ENCODE measurements at regions not wholly inside any gene's neighbourhood (a gene's known extent, or its start where the extent isn't known, plus 50 kb on each side); places are given as distances from the start of the nearest gene placed in this dataset.

GRCh38 chr2:146807568-146808168 is 1037.2 kb upstream of the ACVR2A start:
- no peak for DNase-seq (ENCODE audit: low spot score)

DNA sequence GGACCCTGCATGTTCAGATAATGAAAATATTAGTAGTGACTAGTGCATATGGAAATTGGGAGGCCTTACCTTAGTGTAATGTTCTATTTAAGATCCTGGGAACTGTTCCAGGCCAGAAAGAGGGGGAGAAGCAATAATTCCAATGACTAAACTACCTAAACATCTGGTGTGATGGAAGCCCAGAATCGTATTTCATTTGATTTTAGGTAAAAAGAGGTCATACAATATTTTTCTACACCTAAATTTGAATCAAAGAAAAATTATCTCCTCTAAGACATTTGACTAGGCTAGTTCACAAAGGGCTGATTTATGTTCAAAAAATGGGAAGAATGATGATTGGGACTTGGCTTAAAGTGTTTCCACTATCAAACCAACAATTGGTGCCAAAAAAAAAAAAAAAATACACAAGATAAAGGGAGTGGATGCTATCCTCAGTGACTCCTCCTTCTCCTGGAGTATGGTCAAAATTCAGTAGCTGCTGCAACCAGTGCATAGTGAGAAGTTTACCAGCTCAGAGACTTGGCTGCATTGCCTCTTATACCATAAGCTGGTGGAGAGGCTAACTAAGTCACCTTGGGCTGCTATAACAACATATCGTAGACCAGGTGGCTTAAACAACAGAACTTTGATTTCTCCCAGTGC is 1038.3 kb upstream of the ACVR2A start:
- DNase-seq (ENCODE audit: low spot score), result no peak

GRCh38 chr2:146804288-146804687 is 1040.5 kb upstream of the ACVR2A start:
- DNase-seq (ENCODE audit: low spot score), result no peak

- DNase-seq (ENCODE audit: low spot score), result no peak
Observed at GRCh38 chr2:146801886-146802285, 1042.9 kb upstream of the ACVR2A start.

DNA sequence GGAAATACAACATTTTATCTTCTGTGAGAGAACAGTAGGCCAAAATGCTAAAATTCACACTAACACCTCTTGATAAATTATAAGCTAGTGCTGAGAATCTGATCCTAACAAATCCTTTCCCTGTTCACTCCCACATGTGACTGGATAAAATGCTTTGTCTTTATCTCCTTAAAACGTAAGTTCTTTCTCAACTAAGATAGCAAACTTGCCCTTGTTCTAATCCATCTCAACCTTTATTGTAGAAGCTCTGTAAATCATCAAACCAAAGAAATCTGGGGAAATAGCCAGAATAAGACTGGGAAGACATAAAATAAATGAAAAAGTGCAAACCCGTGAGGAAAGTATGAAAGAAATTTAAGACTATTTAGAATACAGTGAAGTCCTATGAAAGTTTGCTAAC is 1058.4 kb upstream of the ACVR2A start:
- DNase-seq (ENCODE audit: low spot score), result no peak

- DNase-seq (ENCODE audit: low spot score), result no peak
Observed at GRCh38 chr2:146785101-146785500, 1059.7 kb upstream of the ACVR2A start.

GRCh38 chr2:146784602-146785001 is 1060.2 kb upstream of the ACVR2A start:
- DNase-seq (ENCODE audit: low spot score), result no peak

GRCh38 chr2:146777181-146777580 is 1067.6 kb upstream of the ACVR2A start:
- DNase-seq (ENCODE audit: low spot score), result no peak

GRCh38 chr2:146776596-146776995 is 1068.2 kb upstream of the ACVR2A start:
- no peak for DNase-seq (ENCODE audit: low spot score)

DNA sequence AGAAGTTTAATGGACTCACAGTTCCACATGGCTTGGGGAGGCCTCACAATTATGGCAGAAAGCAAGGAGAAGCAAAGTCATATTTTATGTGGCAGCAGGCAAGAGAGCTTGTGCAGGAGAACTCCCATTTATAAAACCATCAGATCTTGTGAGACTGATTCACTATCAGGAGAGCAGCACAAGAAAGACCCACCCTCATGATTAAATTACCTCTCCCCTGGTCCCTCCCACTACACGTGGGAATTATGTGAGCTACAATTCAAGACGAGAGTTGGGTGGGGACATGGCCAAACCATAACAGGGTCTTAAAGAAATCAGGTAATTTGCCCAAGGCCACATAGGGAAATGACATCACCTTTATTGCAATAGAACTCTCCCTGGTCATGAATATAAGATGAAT is 1073.3 kb upstream of the ACVR2A start:
- no peak for DNase-seq (ENCODE audit: low spot score)

- DNase-seq (ENCODE audit: low spot score), result no peak
Observed at GRCh38 chr2:146764301-146764700, 1080.5 kb upstream of the ACVR2A start.

DNA sequence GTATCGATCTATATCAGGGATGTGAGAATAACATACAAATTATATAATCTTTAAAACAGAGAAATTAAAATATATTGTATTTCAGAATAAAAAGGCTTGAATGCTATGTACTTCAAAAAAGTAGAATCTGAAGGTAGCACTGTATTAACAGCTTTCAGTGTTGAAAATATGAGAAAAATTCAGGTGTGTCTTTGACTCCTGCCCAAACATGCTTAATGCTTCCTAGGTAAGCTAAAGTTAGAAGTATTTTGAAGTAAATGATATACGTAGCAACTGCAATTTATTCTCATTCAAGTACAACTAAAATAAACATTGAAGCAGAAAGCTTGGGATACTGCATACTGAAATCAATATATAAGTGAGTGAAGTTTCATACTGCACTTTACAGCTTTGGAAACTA is 1082.0 kb upstream of the ACVR2A start:
- DNase-seq (ENCODE audit: low spot score), result no peak

DNA sequence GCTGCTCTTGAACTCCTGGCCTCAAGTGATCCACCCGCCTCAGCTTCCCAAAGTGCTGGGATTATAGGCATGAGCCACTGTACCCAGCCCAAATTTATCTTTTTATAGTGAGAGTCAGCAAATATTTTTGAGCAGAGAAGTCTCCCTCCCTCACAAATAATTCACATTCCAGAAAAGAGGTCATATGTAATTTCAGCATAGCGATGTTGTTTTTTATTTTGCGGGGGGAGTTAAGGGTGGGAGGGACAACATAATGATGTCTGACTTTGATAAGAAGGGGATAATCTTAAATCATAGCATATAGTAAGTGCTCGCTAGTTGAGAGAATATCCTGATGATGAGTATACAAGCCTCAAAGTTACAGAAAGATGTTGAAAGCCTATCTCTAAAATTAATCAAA is 1090.2 kb upstream of the ACVR2A start:
- no peak for DNase-seq (ENCODE audit: low spot score)

DNA sequence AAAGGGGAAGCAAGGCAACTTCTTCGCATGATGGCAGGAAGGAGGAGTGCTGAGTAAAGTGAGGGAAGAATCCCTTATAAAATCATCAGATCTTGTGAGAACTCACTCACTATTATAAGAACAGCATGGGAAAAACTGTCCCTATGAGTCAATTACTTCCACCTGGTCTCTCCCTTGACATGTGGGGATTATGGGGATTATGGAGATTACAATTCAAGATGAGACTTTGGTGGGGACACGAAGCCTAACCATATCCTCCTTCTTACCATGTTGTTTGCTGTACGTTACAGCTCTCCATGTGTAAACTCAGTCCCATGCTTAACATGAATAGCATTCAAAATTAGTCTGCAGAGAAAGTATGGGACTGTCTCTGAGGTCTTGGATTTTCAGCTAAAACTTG is 1096.8 kb upstream of the ACVR2A start:
- no peak for DNase-seq (ENCODE audit: low spot score)

DNA sequence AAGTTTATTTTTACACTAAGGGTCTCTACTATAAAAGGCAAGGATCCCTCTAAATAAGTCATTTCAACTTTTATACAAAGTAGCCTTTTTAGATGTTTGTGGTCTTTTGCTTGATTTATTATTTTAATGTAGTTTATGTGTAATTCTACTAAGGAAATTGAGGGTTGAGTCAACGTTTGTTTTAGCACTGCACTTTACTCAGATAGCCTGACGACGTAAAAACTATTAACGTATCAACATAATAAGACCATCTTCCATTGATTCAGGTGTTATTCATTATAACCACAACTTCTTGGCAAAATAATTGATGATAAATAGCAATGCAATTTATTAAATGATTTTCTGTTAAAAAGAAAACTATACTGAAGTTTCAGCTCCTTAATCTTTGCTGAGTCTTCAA is 1103.6 kb upstream of the ACVR2A start:
- no peak for DNase-seq (ENCODE audit: low spot score)

GRCh38 chr2:146734821-146735190 is 1110.0 kb upstream of the ACVR2A start:
- DNase-seq (ENCODE audit: low spot score), result no peak

DNA sequence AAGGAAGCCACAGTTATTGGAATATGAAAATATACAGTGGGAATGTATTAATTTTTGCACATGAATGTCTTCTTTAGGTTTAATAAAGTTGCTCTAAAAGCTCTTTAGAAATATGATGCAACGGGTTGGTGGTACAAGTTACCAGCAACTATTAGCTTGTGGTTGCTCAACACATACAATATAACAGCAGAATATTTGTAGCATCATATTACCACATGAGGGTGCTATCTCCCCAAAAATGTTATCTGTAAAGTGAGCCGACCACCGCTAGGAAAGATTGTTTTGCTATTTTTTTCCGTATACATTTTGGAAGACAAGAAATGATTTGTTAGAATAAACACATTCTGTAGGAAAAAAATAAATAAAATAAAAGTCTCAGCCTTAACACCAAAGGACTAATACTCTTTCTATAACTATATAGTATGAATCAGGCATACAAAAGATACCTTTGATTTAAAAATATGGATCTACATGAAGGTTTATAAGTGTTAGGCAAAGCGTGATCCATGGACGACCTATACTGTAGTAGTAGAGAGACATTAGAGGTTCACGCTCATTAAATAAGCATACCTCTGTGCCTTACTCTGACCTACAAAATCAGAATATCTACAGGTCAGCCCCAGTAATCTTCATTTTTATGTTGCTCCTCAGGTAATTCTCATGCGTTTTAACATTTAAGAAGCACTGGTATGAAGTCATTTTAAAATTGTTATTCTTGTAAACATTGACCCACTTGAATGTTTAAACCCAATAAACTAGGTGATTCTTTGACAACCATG is 1110.6 kb upstream of the ACVR2A start:
- no peak for DNase-seq (ENCODE audit: low spot score)

DNA sequence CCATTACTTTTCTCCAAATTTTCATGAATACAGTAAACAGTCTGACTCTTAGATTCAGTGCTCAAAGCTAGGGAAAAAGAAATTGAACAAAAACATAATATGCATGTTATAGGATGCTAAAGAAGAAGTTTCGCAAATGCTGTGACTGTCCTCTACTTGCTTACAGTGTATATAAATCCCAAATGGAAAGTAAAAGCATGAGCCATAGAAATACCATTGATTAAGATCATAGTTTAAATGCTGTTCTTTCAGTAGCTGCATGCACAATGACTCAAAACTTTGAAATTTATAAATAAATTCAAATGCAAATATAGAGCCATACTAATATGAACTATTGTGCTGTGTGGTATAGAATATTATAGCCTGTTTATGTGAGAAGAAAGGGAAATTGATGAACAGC is 1113.9 kb upstream of the ACVR2A start:
- no peak for DNase-seq (ENCODE audit: low spot score)

DNA sequence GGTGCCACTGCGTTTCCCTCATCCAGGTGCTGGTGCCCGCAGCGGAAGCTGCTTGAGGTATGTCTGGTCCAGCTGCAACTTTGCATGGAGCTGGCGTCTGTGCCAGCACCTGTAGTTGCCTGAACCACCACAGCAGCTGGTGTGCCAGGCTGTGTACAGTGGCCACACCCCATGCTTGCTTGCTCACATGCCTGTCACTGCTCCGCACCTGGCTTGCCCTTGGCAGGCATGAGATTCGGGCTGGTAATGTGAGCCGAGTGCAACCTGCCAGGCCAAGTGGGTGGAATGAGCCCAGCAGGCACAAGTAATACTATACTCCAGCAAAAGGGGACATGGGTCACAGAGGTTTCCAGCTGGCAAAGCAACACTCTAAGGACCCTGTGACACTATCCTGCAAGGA is 1123.3 kb upstream of the ACVR2A start:
- DNase-seq (ENCODE audit: low spot score), result no peak

- no peak for DNase-seq (ENCODE audit: low spot score)
Observed at GRCh38 chr2:146720170-146720569, 1124.7 kb upstream of the ACVR2A start.

DNA sequence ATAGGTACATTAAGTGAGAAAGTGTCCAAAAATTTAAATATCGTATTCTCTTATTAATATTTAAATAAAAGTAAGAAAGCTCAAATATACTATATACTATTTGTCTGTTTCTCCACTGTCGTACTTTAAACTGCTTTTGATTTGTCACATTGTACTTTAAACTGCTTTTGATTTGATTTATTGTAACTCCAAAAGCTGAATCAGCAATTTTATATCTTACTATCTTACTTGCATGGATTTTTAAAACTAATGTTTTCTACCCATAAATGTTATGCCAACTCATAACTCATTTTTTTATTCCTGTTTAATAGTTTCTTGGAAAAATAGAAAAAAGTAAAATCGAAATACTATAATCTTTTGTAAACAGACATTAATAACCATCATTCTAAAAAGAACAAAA is 1128.2 kb upstream of the ACVR2A start:
- DNase-seq (ENCODE audit: low spot score), result no peak

- no peak for DNase-seq (ENCODE audit: low spot score)
Observed at GRCh38 chr2:146709004-146709403, 1135.8 kb upstream of the ACVR2A start.

GRCh38 chr2:146701183-146701582 is 1143.6 kb upstream of the ACVR2A start:
- DNase-seq (ENCODE audit: low spot score), result no peak

DNA sequence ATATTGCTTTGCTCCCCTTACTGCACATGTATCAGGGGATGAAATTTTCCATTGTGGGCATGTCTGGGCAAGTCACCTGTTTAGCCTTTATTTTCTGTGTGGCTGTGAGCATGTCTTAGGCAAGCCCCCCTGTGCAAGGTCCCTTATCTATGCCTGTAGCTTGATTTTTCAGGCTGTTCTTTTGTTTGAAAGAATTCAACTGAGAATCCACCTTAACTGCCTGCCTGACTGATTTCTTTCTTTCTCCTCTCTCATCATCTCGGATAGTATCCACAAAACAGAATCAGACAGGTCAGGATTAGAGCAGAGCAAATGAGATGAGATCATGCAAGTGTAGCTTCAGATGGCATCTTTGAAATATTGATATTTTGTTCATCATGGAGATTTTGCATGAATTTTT is 1147.5 kb upstream of the ACVR2A start:
- no peak for DNase-seq (ENCODE audit: low spot score)
